ENCODE measurements at regions not wholly inside any gene's neighbourhood (a gene's known extent, or its start where the extent isn't known, plus 50 kb on each side); places are given as distances from the start of the nearest gene placed in this dataset.

DNA sequence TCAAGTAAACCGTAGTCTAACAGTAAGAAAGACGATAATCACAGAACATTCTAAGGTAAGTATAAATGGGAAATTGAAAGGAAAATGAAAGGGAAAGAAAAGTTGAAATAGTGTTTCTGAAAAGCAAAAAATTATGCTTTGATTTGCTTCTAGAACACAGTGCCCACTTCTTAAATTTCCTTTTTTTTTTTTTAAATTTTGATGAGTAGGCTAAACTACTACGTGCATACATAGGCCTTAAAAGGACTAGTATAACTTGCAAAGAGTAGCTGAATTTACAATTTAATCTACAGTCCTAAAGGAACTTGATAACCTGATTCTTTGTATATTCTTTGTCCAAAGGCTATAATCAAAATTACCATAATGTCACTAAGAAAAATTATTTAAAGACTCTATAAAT lies 325.3 kb downstream of the PAX3 start:
- Histone ChIP-seq H3K27me3 (ENCODE audit: insufficient read depth, low read length) (no peaks in the 10 kb centered on the region), H3K9me3 (ENCODE audit: control insufficient read depth in 1 of 2, low read length in 2 of 2) (no peaks in the 10 kb centered on the region), H3K4me1 (ENCODE audit: insufficient read depth, low read length) (no peaks in the 10 kb centered on the region), H3K4me3 (ENCODE audit: low read length in 2 of 2) (no peak overlapping the region), H3K27ac (ENCODE audit: low read depth, low read length) (no peak overlapping the region), H3K36me3 (ENCODE audit: insufficient read depth, low read length) (no peaks in the 10 kb centered on the region)
- ChIA-PET POLR2A (ENCODE audit: partially characterized antibody) (no interaction called here), CTCF (ENCODE audit: partially characterized antibody) (no interaction called here)
- Mint-ChIP-seq H3K27ac (no peak overlapping the region), H3K36me3 (no peaks in the 10 kb centered on the region), H3K4me1 (no peaks in the 10 kb centered on the region), H3K27me3 (peaks cover 3 to 11% of the 10 kb centered on the region in 2 donors), H3K4me3 (no peak overlapping the region), H3K9me3 (no peaks in the 10 kb centered on the region)
- no peak for DNase-seq
- intact Hi-C loops (cut with micrococcal nuclease), result no loop called here

DNA sequence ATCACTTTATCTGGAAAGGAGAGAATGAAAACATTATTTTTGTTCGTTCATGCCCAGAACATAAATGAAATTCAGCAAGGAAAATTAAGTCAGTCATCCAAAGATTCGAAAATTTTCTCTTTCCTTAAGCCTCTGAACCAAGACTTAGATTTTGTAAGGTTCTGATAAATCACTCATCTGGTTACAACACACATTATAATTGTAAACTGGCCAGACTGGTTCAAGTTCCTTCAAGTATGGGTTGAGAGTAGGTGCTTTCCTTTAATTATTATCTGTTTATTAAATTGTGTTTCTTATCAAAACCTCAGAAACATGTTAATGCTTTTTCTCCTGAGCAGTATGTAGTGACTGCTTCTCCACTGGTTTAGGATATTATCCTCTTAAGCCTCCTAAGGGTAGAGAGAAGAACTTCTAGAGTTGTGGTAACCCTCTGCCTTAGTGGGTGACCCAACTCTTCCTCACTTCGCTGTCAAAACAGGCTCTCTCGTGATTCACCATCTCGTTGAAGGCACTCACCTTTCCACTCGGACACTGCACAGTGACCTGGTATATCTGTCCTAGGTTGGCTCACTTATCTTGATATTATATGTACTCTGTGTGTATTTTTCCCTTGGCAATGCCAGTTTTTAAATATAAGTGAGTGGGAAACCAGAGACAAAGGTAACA lies 325.9 kb downstream of the PAX3 start:
- Mint-ChIP-seq H3K27me3 (peaks cover 3 to 11% of the 10 kb centered on the region in 2 donors), H3K9me3 (no peaks in the 10 kb centered on the region), H3K27ac (no peak overlapping the region), H3K4me1 (no peaks in the 10 kb centered on the region), H3K36me3 (no peaks in the 10 kb centered on the region), H3K4me3 (no peak overlapping the region)
- Histone ChIP-seq H3K27ac (ENCODE audit: low read depth, low read length) (no peak overlapping the region), H3K27me3 (ENCODE audit: insufficient read depth, low read length) (no peaks in the 10 kb centered on the region), H3K4me3 (ENCODE audit: low read length in 2 of 2) (no peak overlapping the region), H3K9me3 (ENCODE audit: control insufficient read depth in 1 of 2, low read length in 2 of 2) (no peaks in the 10 kb centered on the region), H3K36me3 (ENCODE audit: insufficient read depth, low read length) (no peaks in the 10 kb centered on the region), H3K4me1 (ENCODE audit: insufficient read depth, low read length) (no peaks in the 10 kb centered on the region)
- ChIA-PET POLR2A (ENCODE audit: partially characterized antibody) (no interaction called here), CTCF (ENCODE audit: partially characterized antibody) (no interaction called here)
- no peak for DNase-seq
- intact Hi-C loops (cut with micrococcal nuclease), result no loop called here

DNA sequence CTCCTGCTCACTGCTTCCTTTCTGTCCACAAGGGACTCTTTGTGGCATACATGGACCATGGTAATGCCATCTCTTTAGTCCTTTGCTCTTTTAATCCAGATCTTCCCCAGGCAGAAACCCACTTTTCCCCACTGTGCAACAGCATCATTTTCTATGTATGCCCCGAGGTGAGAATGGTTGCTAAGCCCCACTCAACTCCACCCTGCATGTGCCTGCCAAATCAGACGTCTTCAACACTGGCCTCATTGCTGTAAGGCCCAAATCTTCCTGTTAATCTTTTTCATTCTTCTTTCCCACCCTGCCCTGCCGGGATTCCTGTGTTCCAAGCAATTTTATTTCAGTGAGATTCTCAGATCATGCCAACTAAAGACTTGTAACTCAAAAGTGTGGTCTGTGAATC lies 328.4 kb downstream of the PAX3 start:
- Histone ChIP-seq H3K27me3 (ENCODE audit: insufficient read depth, low read length) (no peaks in the 10 kb centered on the region), H3K27ac (ENCODE audit: low read depth, low read length) (no peak overlapping the region), H3K4me3 (ENCODE audit: low read length in 2 of 2) (no peak overlapping the region), H3K36me3 (ENCODE audit: insufficient read depth, low read length) (no peaks in the 10 kb centered on the region), H3K4me1 (ENCODE audit: insufficient read depth, low read length) (no peaks in the 10 kb centered on the region), H3K9me3 (ENCODE audit: control insufficient read depth in 1 of 2, low read length in 2 of 2) (no peaks in the 10 kb centered on the region)
- Mint-ChIP-seq H3K27me3 (peaks cover 3 to 8% of the 10 kb centered on the region in 2 donors), H3K4me1 (no peaks in the 10 kb centered on the region), H3K4me3 (no peak overlapping the region), H3K27ac (no peak overlapping the region), H3K9me3 (no peaks in the 10 kb centered on the region), H3K36me3 (no peaks in the 10 kb centered on the region)
- POLR2A ChIA-PET (ENCODE audit: partially characterized antibody), result no interaction called here
- CTCF ChIA-PET (ENCODE audit: partially characterized antibody), result no interaction called here
- intact Hi-C loops (cut with micrococcal nuclease), result no loop called here
- DNase-seq, result no peak

DNA sequence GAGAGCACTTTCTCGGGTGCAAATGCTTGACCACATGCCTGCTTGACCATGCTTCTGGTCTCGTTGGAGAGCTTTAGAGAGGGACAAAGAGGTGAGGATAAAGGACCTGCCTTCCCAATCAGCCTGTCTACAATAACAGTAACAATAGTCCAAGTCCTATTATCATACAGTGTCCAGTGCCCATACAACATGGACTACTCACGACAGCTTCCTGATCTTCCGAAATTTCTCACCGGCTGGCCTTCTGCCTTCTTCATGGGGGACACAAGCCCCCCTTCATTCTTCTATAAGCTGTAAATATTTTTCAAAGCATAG lies 329.0 kb downstream of the PAX3 start:
- Histone ChIP-seq H3K4me3 (ENCODE audit: low read length in 2 of 2) (no peak overlapping the region), H3K36me3 (ENCODE audit: insufficient read depth, low read length) (no peaks in the 10 kb centered on the region), H3K9me3 (ENCODE audit: control insufficient read depth in 1 of 2, low read length in 2 of 2) (no peaks in the 10 kb centered on the region), H3K27ac (ENCODE audit: low read depth, low read length) (no peak overlapping the region), H3K27me3 (ENCODE audit: insufficient read depth, low read length) (no peaks in the 10 kb centered on the region), H3K4me1 (ENCODE audit: insufficient read depth, low read length) (no peaks in the 10 kb centered on the region)
- ChIA-PET CTCF (ENCODE audit: partially characterized antibody) (no interaction called here), POLR2A (ENCODE audit: partially characterized antibody) (no interaction called here)
- no peak overlapping the region for H3K27ac Mint-ChIP-seq
- H3K9me3 Mint-ChIP-seq, result no peaks in the 10 kb centered on the region
- no peaks in the 10 kb centered on the region for H3K4me1 Mint-ChIP-seq
- intact Hi-C loops (cut with micrococcal nuclease), result loop anchor here (1.0 kb wide), 1 partner anchor 1282 kb away; no protein-coding TSS in a partner anchor
- no peak overlapping the region for H3K4me3 Mint-ChIP-seq
- H3K36me3 Mint-ChIP-seq, result no peaks in the 10 kb centered on the region
- DNase-seq, result no peak
- peaks cover 3 to 8% of the 10 kb centered on the region in 2 donors for H3K27me3 Mint-ChIP-seq

DNA sequence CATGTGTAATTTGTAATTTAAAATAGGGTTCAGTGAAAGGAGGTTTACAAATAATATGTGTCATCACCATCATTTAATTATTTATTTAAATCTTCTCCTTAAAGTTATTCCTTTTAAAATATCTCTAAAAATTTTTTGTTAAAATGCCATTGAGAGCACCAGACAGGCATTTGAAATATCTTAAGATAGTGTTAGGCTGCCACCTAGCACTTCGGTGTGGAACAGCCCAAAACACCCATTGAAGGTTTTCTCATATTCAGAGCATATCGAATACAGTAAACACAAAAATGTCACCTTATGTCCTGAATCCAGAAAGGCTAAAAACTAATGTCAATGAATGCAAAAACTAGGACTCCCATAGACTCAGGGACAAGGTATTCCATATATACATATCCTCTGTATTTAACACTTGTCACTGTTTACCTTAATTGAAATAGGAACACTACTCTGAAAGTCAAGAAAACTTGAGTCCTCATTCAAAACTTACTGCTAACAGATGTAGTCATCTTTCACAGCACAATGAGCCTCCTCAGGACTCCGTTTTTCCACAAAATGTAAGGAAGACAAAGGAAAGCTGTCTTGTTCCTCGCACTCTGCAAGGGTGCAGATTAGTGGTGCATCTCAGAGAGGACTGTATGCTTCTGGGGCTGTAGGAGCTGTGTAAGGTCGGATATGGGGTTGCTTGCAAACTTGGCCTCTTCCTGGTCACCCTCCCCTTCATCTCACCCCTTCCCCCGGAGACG lies 329.5 kb downstream of the PAX3 start:
- Mint-ChIP-seq H3K27ac (no peak overlapping the region), H3K4me3 (no peak overlapping the region), H3K9me3 (no peaks in the 10 kb centered on the region), H3K27me3 (peaks cover 3 to 8% of the 10 kb centered on the region in 2 donors), H3K36me3 (no peaks in the 10 kb centered on the region), H3K4me1 (no peaks in the 10 kb centered on the region)
- intact Hi-C loops (cut with micrococcal nuclease), result loop anchor here (1.0 kb wide), 1 partner anchor 1282 kb away; no protein-coding TSS in a partner anchor
- H3K4me1 ChIP-seq (ENCODE audit: insufficient read depth, low read length), result no peaks in the 10 kb centered on the region
- H3K36me3 ChIP-seq (ENCODE audit: insufficient read depth, low read length), result no peaks in the 10 kb centered on the region
- H3K4me3 ChIP-seq (ENCODE audit: low read length in 2 of 2), result no peak overlapping the region
- no peaks in the 10 kb centered on the region for H3K27me3 ChIP-seq (ENCODE audit: insufficient read depth, low read length)
- DNase-seq, result peak in 4 of 5 donors; percentile 2 to 20 (median 12)
- H3K27ac ChIP-seq (ENCODE audit: low read depth, low read length), result no peak overlapping the region
- H3K9me3 ChIP-seq (ENCODE audit: control insufficient read depth in 1 of 2, low read length in 2 of 2), result no peaks in the 10 kb centered on the region
- ChIA-PET POLR2A (ENCODE audit: partially characterized antibody) (no interaction called here), CTCF (ENCODE audit: partially characterized antibody) (no interaction called here)

DNA sequence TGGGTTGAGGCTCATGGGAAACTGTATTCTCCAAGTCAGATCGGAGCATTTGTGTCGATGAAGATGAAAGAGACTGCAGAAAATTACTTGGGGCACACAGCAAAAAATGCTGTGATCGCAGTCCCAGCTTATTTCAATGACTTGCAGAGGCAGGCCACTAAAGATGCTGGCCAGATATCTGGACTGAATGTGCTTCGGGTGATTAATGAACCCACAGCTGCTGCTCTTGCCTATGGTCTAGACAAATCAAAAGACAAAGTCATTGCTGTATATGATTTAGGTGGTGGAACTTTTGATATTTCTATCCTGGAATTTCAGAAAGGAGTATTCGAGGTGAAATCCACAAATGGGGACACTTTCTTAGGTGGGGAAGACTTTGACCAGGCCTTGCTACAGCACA lies 336.6 kb downstream of the PAX3 start:
- H3K9me3 ChIP-seq (ENCODE audit: control insufficient read depth in 1 of 2, low read length in 2 of 2), result no peaks in the 10 kb centered on the region
- H3K4me3 ChIP-seq (ENCODE audit: low read length in 2 of 2), result no peak overlapping the region
- Mint-ChIP-seq H3K4me3 (no peak overlapping the region), H3K27ac (no peak overlapping the region), H3K27me3 (no peaks in the 10 kb centered on the region), H3K4me1 (no peaks in the 10 kb centered on the region), H3K9me3 (peaks cover 0 to 3% (median 0%) of the 10 kb centered on the region in 8 donors), H3K36me3 (no peaks in the 10 kb centered on the region)
- H3K36me3 ChIP-seq (ENCODE audit: insufficient read depth, low read length), result no peaks in the 10 kb centered on the region
- ChIA-PET CTCF (ENCODE audit: partially characterized antibody) (no interaction called here), POLR2A (ENCODE audit: partially characterized antibody) (no interaction called here)
- no peak for DNase-seq
- H3K27me3 ChIP-seq (ENCODE audit: insufficient read depth, low read length), result no peaks in the 10 kb centered on the region
- no peaks in the 10 kb centered on the region for H3K4me1 ChIP-seq (ENCODE audit: insufficient read depth, low read length)
- intact Hi-C loops (cut with micrococcal nuclease), result no loop called here
- H3K27ac ChIP-seq (ENCODE audit: low read depth, low read length), result no peak overlapping the region

DNA sequence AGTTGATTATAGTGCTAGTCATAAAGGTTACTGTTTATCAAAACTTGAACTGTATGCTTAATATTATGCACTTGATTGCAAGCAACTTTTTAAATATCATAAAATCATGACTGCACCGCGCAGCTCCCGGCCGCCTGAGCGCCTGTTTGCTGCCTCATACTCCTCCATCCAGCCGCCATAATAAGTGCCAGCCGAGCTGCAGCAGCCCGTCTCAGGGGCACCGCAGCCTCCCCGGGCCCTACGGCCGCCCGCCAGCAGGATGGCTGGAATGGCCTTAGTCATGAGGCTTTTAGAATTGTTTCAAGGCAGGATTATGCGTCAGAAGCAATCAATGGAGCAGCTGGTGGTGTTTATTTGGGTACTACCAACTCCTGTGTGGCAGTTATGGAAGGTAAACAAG lies 337.2 kb downstream of the PAX3 start:
- peaks cover 0 to 3% (median 0%) of the 10 kb centered on the region in 8 donors for H3K9me3 Mint-ChIP-seq
- CTCF ChIA-PET (ENCODE audit: partially characterized antibody), result no interaction called here
- no peaks in the 10 kb centered on the region for H3K36me3 Mint-ChIP-seq
- H3K27me3 Mint-ChIP-seq, result no peaks in the 10 kb centered on the region
- H3K27ac Mint-ChIP-seq, result no peak overlapping the region
- POLR2A ChIA-PET (ENCODE audit: partially characterized antibody), result no interaction called here
- Histone ChIP-seq H3K9me3 (ENCODE audit: control insufficient read depth in 1 of 2, low read length in 2 of 2) (no peaks in the 10 kb centered on the region), H3K27ac (ENCODE audit: low read depth, low read length) (no peak overlapping the region), H3K4me3 (ENCODE audit: low read length in 2 of 2) (no peak overlapping the region), H3K27me3 (ENCODE audit: insufficient read depth, low read length) (no peaks in the 10 kb centered on the region), H3K4me1 (ENCODE audit: insufficient read depth, low read length) (no peaks in the 10 kb centered on the region), H3K36me3 (ENCODE audit: insufficient read depth, low read length) (no peaks in the 10 kb centered on the region)
- H3K4me3 Mint-ChIP-seq, result no peak overlapping the region
- no peaks in the 10 kb centered on the region for H3K4me1 Mint-ChIP-seq
- DNase-seq, result no peak
- intact Hi-C loops (cut with micrococcal nuclease), result no loop called here

Measured in CD4-positive, alpha-beta memory T cell (primary cell).